SU-DHL-6 (cell line): ENCODE measurements at regions not wholly inside any gene's neighbourhood (a gene's known extent, or its start where the extent isn't known, plus 50 kb on each side); places are given as distances from the start of the nearest gene placed in this dataset.

Experiments
- H2AFZ ChIP-seq: fragments of 200-600 bp; sonication (generic); 2 replicates; pipeline ENCODE4 v1.6.1; 2014; ENCODE audit warnings: low read depth, mild to moderate bottlenecking, moderate library complexity, mixed read lengths, antibody characterized with exemption, low read length; ENCODE audit not compliant: severe bottlenecking
- H3F3A ChIP-seq: fragments of 200-600 bp; shearing (Covaris generic); 2 replicates; pipeline ENCODE4 v1.6.0; 2016; ENCODE audit warnings: antibody characterized with exemption, mild to moderate bottlenecking; ENCODE audit not compliant: insufficient read depth
- H3K27ac ChIP-seq: fragments of 200-600 bp; sonication (generic); 2 replicates; pipeline ENCODE4 v1.5.1; 2016; ENCODE audit warnings: low read depth, mild to moderate bottlenecking, low read length, moderate library complexity, mixed read lengths
- H3K27me3 ChIP-seq: fragments of 200-600 bp; sonication (generic), shearing (Covaris generic); 2 replicates; pipeline ENCODE4 v1.6.0; 2014; ENCODE audit warnings: mild to moderate bottlenecking, low read length
- H3K36me3 ChIP-seq: fragments of 200-600 bp; sonication (generic); 2 replicates; pipeline ENCODE4 v1.6.1; 2014; ENCODE audit warnings: mild to moderate bottlenecking, low read length, mixed read lengths
- H3K4me2 ChIP-seq: fragments of 300-600, 200-600 bp; shearing (Covaris generic), sonication (generic); 2 replicates; pipeline ENCODE4 v1.6.0; 2014; ENCODE audit warnings: low read length, low read depth, mild to moderate bottlenecking; ENCODE audit not compliant: poor library complexity, severe bottlenecking
- H3K4me3 ChIP-seq: fragments of 200-600 bp; sonication (generic); 2 replicates; pipeline ENCODE4 v1.5.1; 2014; ENCODE audit warnings: antibody characterized with exemption, low read length, mild to moderate bottlenecking, mixed read lengths; ENCODE audit not compliant: insufficient read depth, poor library complexity, severe bottlenecking
- H3K79me2 ChIP-seq: fragments of 200-600 bp; sonication (generic); 2 replicates; pipeline ENCODE4 v1.6.1; 2014; ENCODE audit warnings: mild to moderate bottlenecking, low read length, moderate library complexity; ENCODE audit not compliant: insufficient read depth
- H3K9ac ChIP-seq: fragments of 200-600 bp; sonication (generic); 2 replicates; pipeline ENCODE4 v1.7.0; 2014; ENCODE audit warnings: mild to moderate bottlenecking, low read length
- H3K9me2 ChIP-seq: fragments of 200-600 bp; sonication (generic); replicated peaks from 2 replicates; pipeline ENCODE4 v1.6.1; 2014; ENCODE audit warnings: low read length; ENCODE audit not compliant: insufficient read depth
- H3K9me3 ChIP-seq: fragments of 200-600 bp; sonication (generic); 2 replicates; pipeline ENCODE4 v1.6.1; 2014; ENCODE audit warnings: low read length, mixed read lengths; ENCODE audit not compliant: insufficient read depth
- H4K20me1 ChIP-seq: fragments of 200-600 bp; sonication (generic); 2 replicates; pipeline ENCODE4 v1.6.1; 2014; ENCODE audit warnings: low read depth, mild to moderate bottlenecking, antibody characterized with exemption, low read length, moderate library complexity, mixed read lengths
- CTCF ChIP-seq: fragments of 200-600 bp; sonication (generic); IDR thresholded peaks from one replicate; pipeline ENCODE4 v1.5.1; 2017; ENCODE audit warnings: antibody characterized with exemption, mild to moderate bottlenecking, low read length, moderate library complexity; ENCODE audit not compliant: insufficient read depth, poor library complexity, severe bottlenecking
- EZH2phosphoT487 ChIP-seq: fragments of 200-600 bp; sonication (generic), shearing (Covaris generic); conservative IDR thresholded peaks from 2 replicates; pipeline ENCODE4 v1.6.1; 2018; ENCODE audit warnings: mild to moderate bottlenecking, antibody characterized with exemption, low read length, moderate library complexity, mixed read lengths

GRCh38 chr1:222126052-222126451 is 384.2 kb upstream of the DUSP10 start:
- no peaks in the 10 kb centered on the region for H4K20me1 ChIP-seq
- no peaks in the 10 kb centered on the region for H3K36me3 ChIP-seq
- no peaks in the 10 kb centered on the region for H3K9me2 ChIP-seq
- no peak overlapping the region for H3K4me2 ChIP-seq
- no peaks in the 10 kb centered on the region for H3K79me2 ChIP-seq
- no peak overlapping the region for H3K9ac ChIP-seq
- H3K4me3 ChIP-seq, result no peak overlapping the region
- no peak for TF ChIP-seq EZH2phosphoT487
- TF ChIP-seq CTCF, result no peak
- peaks cover 3% of the 10 kb centered on the region; the same call in 1 of the 2 replicates for H3K27me3 ChIP-seq
- H3K9me3 ChIP-seq, result no peaks in the 10 kb centered on the region
- no peak overlapping the region for H2AFZ ChIP-seq
- H3K27ac ChIP-seq, result no peak overlapping the region
- no peaks in the 10 kb centered on the region for H3F3A ChIP-seq

DNA sequence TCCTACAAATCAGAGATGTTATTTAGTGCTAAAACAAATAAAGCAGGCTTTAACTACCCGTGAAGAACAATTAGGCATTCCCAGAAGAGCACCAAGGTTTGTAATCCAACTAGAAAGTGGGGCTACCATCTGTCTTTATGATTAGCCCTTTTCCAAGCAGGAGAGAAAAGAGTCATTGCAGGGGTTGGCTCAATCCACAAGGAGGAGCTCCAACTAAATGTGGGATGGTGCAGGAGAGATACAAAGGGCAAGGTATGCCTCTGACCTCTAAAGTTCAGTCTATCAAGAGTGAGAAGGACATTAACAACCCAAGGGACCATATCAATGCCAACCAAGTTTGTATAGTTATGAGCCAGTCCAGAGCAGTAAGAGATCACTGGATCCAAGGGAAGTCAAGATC is 382.7 kb upstream of the DUSP10 start:
- Histone ChIP-seq H3K36me3 (no peaks in the 10 kb centered on the region), H4K20me1 (no peaks in the 10 kb centered on the region), H3K4me2 (no peak overlapping the region), H3K27ac (no peak overlapping the region), H3F3A (no peaks in the 10 kb centered on the region), H3K9ac (no peak overlapping the region), H3K9me3 (no peaks in the 10 kb centered on the region), H3K79me2 (no peaks in the 10 kb centered on the region), H3K9me2 (no peaks in the 10 kb centered on the region), H3K27me3 (peaks cover 3% of the 10 kb centered on the region; the same call in 1 of the 2 replicates), H3K4me3 (no peak overlapping the region), H2AFZ (no peak overlapping the region)
- TF ChIP-seq EZH2phosphoT487, result no peak
- no peak for TF ChIP-seq CTCF

GRCh38 chr1:222123111-222123510 is 381.2 kb upstream of the DUSP10 start:
- Histone ChIP-seq H3K4me2 (no peak overlapping the region), H3F3A (no peaks in the 10 kb centered on the region), H3K9me2 (no peaks in the 10 kb centered on the region), H3K4me3 (no peak overlapping the region), H3K9ac (no peak overlapping the region), H3K36me3 (no peaks in the 10 kb centered on the region), H3K79me2 (no peaks in the 10 kb centered on the region), H3K9me3 (no peaks in the 10 kb centered on the region), H2AFZ (no peak overlapping the region), H4K20me1 (no peaks in the 10 kb centered on the region), H3K27me3 (peaks cover 3% of the 10 kb centered on the region; the same call in 1 of the 2 replicates), H3K27ac (no peak overlapping the region)
- TF ChIP-seq EZH2phosphoT487 (no peak), CTCF (no peak)
